ENCODE measurements at regions not wholly inside any gene's neighbourhood (a gene's known extent, or its start where the extent isn't known, plus 50 kb on each side); places are given as distances from the start of the nearest gene placed in this dataset.

- H3K9me2 ChIP-seq (replicated peaks; ENCODE audit: insufficient read depth), result no peaks in the 10 kb centered on the region
- no peak overlapping the region for H2AFZ ChIP-seq
- H4K20me1 ChIP-seq (ENCODE audit: insufficient read depth, poor library complexity, severe bottlenecking), result no peaks in the 10 kb centered on the region
- TF ChIP-seq EZH2 (IDR thresholded peaks at IDR 0.05; ENCODE audit: borderline replicate concordance), result no peak
- TF ChIP-seq EZH2phosphoT487 (IDR thresholded peaks at IDR 0.05; ENCODE audit: low read depth, severe bottlenecking, unreplicated experiment), result no peak
- no peak for TF ChIP-seq CTCF (IDR thresholded peaks at IDR 0.05; ENCODE audit: poor library complexity)
- no peak overlapping the region for H3K4me2 ChIP-seq
- H3K4me1 ChIP-seq (ENCODE audit: insufficient read depth), result peaks cover 9% of the 10 kb centered on the region
- no peaks in the 10 kb centered on the region for H3K9me3 ChIP-seq (ENCODE audit: low read depth)
- no peaks in the 10 kb centered on the region for H3K36me3 ChIP-seq (replicated peaks; ENCODE audit: insufficient read depth, low read depth)
- H3K4me3 ChIP-seq, result no peak overlapping the region
- H3K27ac ChIP-seq, result no peak overlapping the region
- WGBS (ENCODE audit: low lambda C conversion rate, missing lambda C conversion rate), result 54% methylated on average over 1 of the region's 1 CpG
- no peaks in the 10 kb centered on the region for H3K79me2 ChIP-seq
- DNase-seq (ENCODE audit: low spot score), result no peak
- no peaks in the 10 kb centered on the region for H3K27me3 ChIP-seq
Measured at GRCh38 chr2:207327513-207327912, 161.8 kb upstream of the KLF7 start.

DNA sequence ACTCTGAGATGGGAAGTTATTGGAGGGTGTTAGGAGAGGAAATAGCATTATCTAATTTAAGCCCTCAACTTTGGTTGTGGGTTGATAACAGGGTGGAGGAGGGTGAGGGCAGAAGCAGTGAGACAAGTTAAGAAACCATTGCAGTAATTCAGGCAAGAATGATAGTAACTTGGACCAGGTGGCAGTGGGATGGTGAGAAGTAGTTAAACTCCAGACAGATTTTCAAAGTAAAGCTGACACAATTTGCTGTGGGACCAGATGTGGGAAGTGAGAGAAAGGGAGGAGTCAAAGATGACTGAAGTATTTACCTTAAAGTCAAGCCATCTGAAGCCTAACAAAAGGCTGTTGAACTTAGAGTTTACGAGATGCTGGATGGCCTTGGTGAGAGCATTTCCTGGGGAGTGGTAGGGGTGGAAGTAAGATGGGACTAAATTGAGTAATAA is 163.2 kb upstream of the KLF7 start:
- H3K9me2 ChIP-seq (replicated peaks; ENCODE audit: insufficient read depth), result no peaks in the 10 kb centered on the region
- H3K36me3 ChIP-seq (replicated peaks; ENCODE audit: insufficient read depth, low read depth), result no peaks in the 10 kb centered on the region
- H4K20me1 ChIP-seq (ENCODE audit: insufficient read depth, poor library complexity, severe bottlenecking), result no peaks in the 10 kb centered on the region
- H3K4me3 ChIP-seq, result no peak overlapping the region
- no peak for DNase-seq (ENCODE audit: low spot score)
- H3K4me2 ChIP-seq, result no peak overlapping the region
- H3K79me2 ChIP-seq, result no peaks in the 10 kb centered on the region
- no peak for TF ChIP-seq EZH2phosphoT487 (IDR thresholded peaks at IDR 0.05; ENCODE audit: low read depth, severe bottlenecking, unreplicated experiment)
- TF ChIP-seq CTCF (IDR thresholded peaks at IDR 0.05; ENCODE audit: poor library complexity), result no peak
- no peak for TF ChIP-seq EZH2 (IDR thresholded peaks at IDR 0.05; ENCODE audit: borderline replicate concordance)
- no peaks in the 10 kb centered on the region for H3K9me3 ChIP-seq (ENCODE audit: low read depth)
- 70% methylated on average over 1 of the region's 1 CpG for WGBS (ENCODE audit: low lambda C conversion rate, missing lambda C conversion rate)
- no peak overlapping the region for H2AFZ ChIP-seq
- no peaks in the 10 kb centered on the region for H3K27me3 ChIP-seq
- H3K4me1 ChIP-seq (ENCODE audit: insufficient read depth), result peaks cover 9% of the 10 kb centered on the region
- no peak overlapping the region for H3K27ac ChIP-seq

GRCh38 chr2:207330912-207331311 is 165.2 kb upstream of the KLF7 start:
- Histone ChIP-seq H3K9me2 (replicated peaks; ENCODE audit: insufficient read depth) (no peaks in the 10 kb centered on the region), H2AFZ (no peak overlapping the region), H3K9me3 (ENCODE audit: low read depth) (no peaks in the 10 kb centered on the region), H3K4me2 (no peak overlapping the region), H3K27ac (no peak overlapping the region), H4K20me1 (ENCODE audit: insufficient read depth, poor library complexity, severe bottlenecking) (no peaks in the 10 kb centered on the region), H3K79me2 (no peaks in the 10 kb centered on the region), H3K4me3 (no peak overlapping the region), H3K4me1 (ENCODE audit: insufficient read depth) (peaks cover 15% of the 10 kb centered on the region), H3K36me3 (replicated peaks; ENCODE audit: insufficient read depth, low read depth) (no peaks in the 10 kb centered on the region), H3K27me3 (no peaks in the 10 kb centered on the region)
- WGBS (ENCODE audit: low lambda C conversion rate, missing lambda C conversion rate), result 84% methylated on average over 7 of the region's 7 CpGs
- peak; percentile 66 for DNase-seq (ENCODE audit: low spot score)
- TF ChIP-seq EZH2 (IDR thresholded peaks at IDR 0.05; ENCODE audit: borderline replicate concordance), result no peak
- no peak for TF ChIP-seq EZH2phosphoT487 (IDR thresholded peaks at IDR 0.05; ENCODE audit: low read depth, severe bottlenecking, unreplicated experiment)
- TF ChIP-seq CTCF (IDR thresholded peaks at IDR 0.05; ENCODE audit: poor library complexity), result no peak

- DNase-seq (ENCODE audit: low spot score), result no peak
- Histone ChIP-seq H3K4me2 (no peak overlapping the region), H3K36me3 (replicated peaks; ENCODE audit: insufficient read depth, low read depth) (no peaks in the 10 kb centered on the region), H3K27me3 (no peaks in the 10 kb centered on the region), H4K20me1 (ENCODE audit: insufficient read depth, poor library complexity, severe bottlenecking) (no peaks in the 10 kb centered on the region), H3K79me2 (no peaks in the 10 kb centered on the region), H3K9me3 (ENCODE audit: low read depth) (no peaks in the 10 kb centered on the region), H3K9me2 (replicated peaks; ENCODE audit: insufficient read depth) (no peaks in the 10 kb centered on the region), H3K4me3 (no peak overlapping the region), H3K4me1 (ENCODE audit: insufficient read depth) (peaks cover 15% of the 10 kb centered on the region), H3K27ac (no peak overlapping the region), H2AFZ (no peak overlapping the region)
- 93% methylated on average over 6 of the region's 6 CpGs for WGBS (ENCODE audit: low lambda C conversion rate, missing lambda C conversion rate)
- TF ChIP-seq CTCF (IDR thresholded peaks at IDR 0.05; ENCODE audit: poor library complexity) (no peak), EZH2phosphoT487 (IDR thresholded peaks at IDR 0.05; ENCODE audit: low read depth, severe bottlenecking, unreplicated experiment) (no peak), EZH2 (IDR thresholded peaks at IDR 0.05; ENCODE audit: borderline replicate concordance) (no peak)
Measured at GRCh38 chr2:207331674-207332073, 165.9 kb upstream of the KLF7 start.
